ENCODE measurements at regions not wholly inside any gene's neighbourhood (a gene's known extent, or its start where the extent isn't known, plus 50 kb on each side); places are given as distances from the start of the nearest gene placed in this dataset.

DNA sequence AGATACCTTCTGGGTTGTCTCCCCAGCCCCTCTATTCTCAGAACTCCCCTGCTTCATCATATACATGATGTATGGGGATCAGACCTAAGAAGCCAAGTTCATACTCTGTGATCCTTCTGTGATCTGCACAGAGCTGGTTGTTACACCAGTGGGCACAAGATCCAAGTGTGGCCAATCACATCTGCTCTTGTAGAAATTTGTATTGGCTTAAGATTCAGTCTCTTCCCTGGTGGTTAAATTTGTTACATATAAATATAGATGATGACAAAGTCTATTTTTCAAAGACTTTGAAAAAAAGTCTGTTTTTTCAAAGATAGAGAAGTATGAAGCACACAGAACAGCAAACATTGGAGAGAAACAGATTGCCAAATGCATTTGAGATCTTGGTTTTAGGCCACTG lies 135.8 kb upstream of the FGGY start:
- ChIA-PET CTCF (interaction anchor here (0.6 kb wide), 1 partner anchor 10 kb away, joined by 3 read pairs; no protein-coding TSS in a partner anchor), POLR2A (no interaction called here)
- BruUV-seq (replicated peaks) = no TSS peak
- DNase-seq (ENCODE audit: unreplicated experiment) = no peak
- intact Hi-C loops (cut with micrococcal nuclease) = no loop called here
- Mint-ChIP-seq H3K4me3 (ENCODE audit: unreplicated experiment) (no peak overlapping the region), H3K36me3 (ENCODE audit: insufficient read depth, unreplicated experiment) (no peaks in the 10 kb centered on the region), H3K27ac (ENCODE audit: low read depth, unreplicated experiment) (no peak overlapping the region), H3K27me3 (ENCODE audit: insufficient read depth, unreplicated experiment) (no peaks in the 10 kb centered on the region), H3K9me3 (ENCODE audit: unreplicated experiment) (peaks cover 9% of the 10 kb centered on the region), H3K4me1 (ENCODE audit: insufficient read depth, unreplicated experiment) (peaks cover 5% of the 10 kb centered on the region)
- no peak for TF ChIP-seq CTCF (IDR thresholded peaks at IDR 0.05; ENCODE audit: unreplicated experiment)

GRCh38 chr1:59162665-59163064 lies 134.2 kb upstream of the FGGY start:
- BruUV-seq (replicated peaks) = no TSS peak
- no peak overlapping the region for H3K4me3 Mint-ChIP-seq (ENCODE audit: unreplicated experiment)
- intact Hi-C loops (cut with micrococcal nuclease) = no loop called here
- ChIA-PET POLR2A (interaction anchor here (0.7 kb wide), 1 partner anchor 147 kb away, joined by 4 read pairs; no protein-coding TSS in a partner anchor), CTCF (interaction anchor here (0.6 to 0.7 kb wide), 2 partner anchors 48 to 51 kb away, joined by 3 read pairs; no protein-coding TSS in a partner anchor)
- no peak for DNase-seq (ENCODE audit: unreplicated experiment)
- H3K4me1 Mint-ChIP-seq (ENCODE audit: insufficient read depth, unreplicated experiment) = no peaks in the 10 kb centered on the region
- H3K27me3 Mint-ChIP-seq (ENCODE audit: insufficient read depth, unreplicated experiment) = no peaks in the 10 kb centered on the region
- H3K27ac Mint-ChIP-seq (ENCODE audit: low read depth, unreplicated experiment) = no peak overlapping the region
- no peak for TF ChIP-seq CTCF (IDR thresholded peaks at IDR 0.05; ENCODE audit: unreplicated experiment)
- H3K36me3 Mint-ChIP-seq (ENCODE audit: insufficient read depth, unreplicated experiment) = no peaks in the 10 kb centered on the region
- H3K9me3 Mint-ChIP-seq (ENCODE audit: unreplicated experiment) = peaks cover 9% of the 10 kb centered on the region

GRCh38 chr1:59163268-59164092 lies 133.4 kb upstream of the FGGY start:
- no peak overlapping the region for H3K27ac Mint-ChIP-seq (ENCODE audit: low read depth, unreplicated experiment)
- peaks cover 8% of the 10 kb centered on the region for H3K9me3 Mint-ChIP-seq (ENCODE audit: unreplicated experiment)
- CTCF ChIA-PET = interaction anchor here (0.7 kb wide), 1 partner anchor 50 kb away, joined by 3 read pairs; no protein-coding TSS in a partner anchor
- no peaks in the 10 kb centered on the region for H3K4me1 Mint-ChIP-seq (ENCODE audit: insufficient read depth, unreplicated experiment)
- H3K4me3 Mint-ChIP-seq (ENCODE audit: unreplicated experiment) = no peak overlapping the region
- H3K36me3 Mint-ChIP-seq (ENCODE audit: insufficient read depth, unreplicated experiment) = no peaks in the 10 kb centered on the region
- TF ChIP-seq CTCF (IDR thresholded peaks at IDR 0.05; ENCODE audit: unreplicated experiment) = no peak
- intact Hi-C loops (cut with micrococcal nuclease) = no loop called here
- no peak for DNase-seq (ENCODE audit: unreplicated experiment)
- BruUV-seq (replicated peaks) = no TSS peak
- POLR2A ChIA-PET = interaction anchor here (0.6 to 0.7 kb wide), 3 partner anchors 84 to 1685 kb away, joined by 3 to 4 read pairs (median 4); no protein-coding TSS in a partner anchor
- no peaks in the 10 kb centered on the region for H3K27me3 Mint-ChIP-seq (ENCODE audit: insufficient read depth, unreplicated experiment)

DNA sequence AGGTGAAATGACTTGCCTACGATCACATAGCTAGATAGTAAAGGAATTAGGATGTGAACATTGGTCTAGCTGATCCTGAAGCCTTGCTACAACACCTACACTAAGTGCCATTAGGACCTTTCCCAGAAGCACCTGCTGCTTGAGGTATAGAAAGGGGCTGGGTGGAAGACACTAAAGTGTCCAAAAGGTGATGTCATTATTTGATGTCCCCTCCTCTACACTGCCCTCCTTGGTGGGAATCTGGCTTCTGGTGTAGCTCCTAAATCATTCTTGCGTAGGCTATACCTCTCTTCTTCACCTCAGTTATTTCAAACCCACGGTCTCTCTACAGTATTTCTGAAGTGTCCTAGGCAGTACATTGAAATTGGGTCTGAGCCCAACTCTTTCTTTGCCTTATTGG lies 132.5 kb upstream of the FGGY start:
- TF ChIP-seq CTCF (IDR thresholded peaks at IDR 0.05; ENCODE audit: unreplicated experiment) = no peak
- no TSS peak for BruUV-seq (replicated peaks)
- no peaks in the 10 kb centered on the region for H3K36me3 Mint-ChIP-seq (ENCODE audit: insufficient read depth, unreplicated experiment)
- intact Hi-C loops (cut with micrococcal nuclease) = no loop called here
- ChIA-PET POLR2A (interaction anchor here (0.6 to 0.7 kb wide), 2 partner anchors 605 to 1686 kb away, joined by 3 to 4 read pairs; no protein-coding TSS in a partner anchor), CTCF (interaction anchor here (0.6 kb wide), 1 partner anchor 351 kb away, joined by 5 read pairs; no protein-coding TSS in a partner anchor)
- H3K27me3 Mint-ChIP-seq (ENCODE audit: insufficient read depth, unreplicated experiment) = no peaks in the 10 kb centered on the region
- no peak overlapping the region for H3K27ac Mint-ChIP-seq (ENCODE audit: low read depth, unreplicated experiment)
- H3K4me3 Mint-ChIP-seq (ENCODE audit: unreplicated experiment) = no peak overlapping the region
- no peaks in the 10 kb centered on the region for H3K4me1 Mint-ChIP-seq (ENCODE audit: insufficient read depth, unreplicated experiment)
- no peaks in the 10 kb centered on the region for H3K9me3 Mint-ChIP-seq (ENCODE audit: unreplicated experiment)
- no peak for DNase-seq (ENCODE audit: unreplicated experiment)
